ENCODE measurements at regions not wholly inside any gene's neighbourhood (a gene's known extent, or its start where the extent isn't known, plus 50 kb on each side); places are given as distances from the start of the nearest gene placed in this dataset.

GRCh38 chr15:95902606-95903005 is 427.9 kb upstream of the NR2F2 start:
- H3K4me1 ChIP-seq (ENCODE audit: low read depth) = no peaks in the 10 kb centered on the region
- H3K27me3 ChIP-seq = peaks cover 56% of the 10 kb centered on the region
- H3K9me3 ChIP-seq (ENCODE audit: low read depth) = no peaks in the 10 kb centered on the region
- no peaks in the 10 kb centered on the region for H3K36me3 ChIP-seq
- DNase-seq (ENCODE audit: low read depth in 1 of 2, low spot score in 1 of 2) = no peak
- no peak overlapping the region for H3K4me3 ChIP-seq
- H3K27ac ChIP-seq = no peak overlapping the region
- no peak for TF ChIP-seq CTCF (IDR thresholded peaks at IDR 0.05; ENCODE audit: low read depth, low read length)

GRCh38 chr15:95903352-95903751 is 427.1 kb upstream of the NR2F2 start:
- no peak for TF ChIP-seq CTCF (IDR thresholded peaks at IDR 0.05; ENCODE audit: low read depth, low read length)
- H3K4me1 ChIP-seq (ENCODE audit: low read depth) = no peaks in the 10 kb centered on the region
- H3K27ac ChIP-seq = no peak overlapping the region
- no peaks in the 10 kb centered on the region for H3K36me3 ChIP-seq
- no peak for DNase-seq (ENCODE audit: low read depth in 1 of 2, low spot score in 1 of 2)
- H3K4me3 ChIP-seq = no peak overlapping the region
- H3K27me3 ChIP-seq = peaks cover 61% of the 10 kb centered on the region
- no peaks in the 10 kb centered on the region for H3K9me3 ChIP-seq (ENCODE audit: low read depth)

DNA sequence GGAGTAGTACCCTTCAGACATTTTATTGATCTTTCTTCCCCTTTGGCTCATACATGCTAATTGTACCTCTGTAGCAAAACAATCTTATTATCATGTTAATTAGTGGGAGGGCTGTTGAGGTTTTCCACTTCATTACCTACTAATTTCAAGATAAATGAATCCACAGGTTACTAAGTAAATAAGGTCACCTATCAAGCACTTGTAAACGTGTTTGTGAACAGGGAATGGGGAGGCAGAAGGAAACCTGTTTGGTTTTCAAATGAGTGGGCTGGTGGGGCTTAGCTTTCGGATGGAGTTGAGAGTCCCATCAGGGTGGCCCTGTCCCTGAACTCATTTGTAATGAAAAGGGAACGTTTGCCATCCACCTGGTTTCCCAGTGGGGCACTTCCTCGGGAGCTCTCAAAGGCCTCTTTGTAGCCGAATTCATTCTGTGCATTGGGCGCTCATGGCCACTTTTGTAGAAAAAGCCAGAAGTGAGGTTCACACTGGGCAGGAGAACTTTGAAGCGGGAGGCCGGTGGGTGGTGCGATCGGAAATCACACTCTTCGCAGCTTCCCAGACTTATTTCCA is 419.8 kb upstream of the NR2F2 start:
- no peak for TF ChIP-seq CTCF (IDR thresholded peaks at IDR 0.05; ENCODE audit: low read depth, low read length)
- Histone ChIP-seq H3K27ac (no peak overlapping the region), H3K4me1 (ENCODE audit: low read depth) (peaks cover 9% of the 10 kb centered on the region), H3K27me3 (peaks cover 87% of the 10 kb centered on the region), H3K9me3 (ENCODE audit: low read depth) (no peaks in the 10 kb centered on the region), H3K4me3 (no peak overlapping the region), H3K36me3 (no peaks in the 10 kb centered on the region)
- no peak for DNase-seq (ENCODE audit: low read depth in 1 of 2, low spot score in 1 of 2)

DNA sequence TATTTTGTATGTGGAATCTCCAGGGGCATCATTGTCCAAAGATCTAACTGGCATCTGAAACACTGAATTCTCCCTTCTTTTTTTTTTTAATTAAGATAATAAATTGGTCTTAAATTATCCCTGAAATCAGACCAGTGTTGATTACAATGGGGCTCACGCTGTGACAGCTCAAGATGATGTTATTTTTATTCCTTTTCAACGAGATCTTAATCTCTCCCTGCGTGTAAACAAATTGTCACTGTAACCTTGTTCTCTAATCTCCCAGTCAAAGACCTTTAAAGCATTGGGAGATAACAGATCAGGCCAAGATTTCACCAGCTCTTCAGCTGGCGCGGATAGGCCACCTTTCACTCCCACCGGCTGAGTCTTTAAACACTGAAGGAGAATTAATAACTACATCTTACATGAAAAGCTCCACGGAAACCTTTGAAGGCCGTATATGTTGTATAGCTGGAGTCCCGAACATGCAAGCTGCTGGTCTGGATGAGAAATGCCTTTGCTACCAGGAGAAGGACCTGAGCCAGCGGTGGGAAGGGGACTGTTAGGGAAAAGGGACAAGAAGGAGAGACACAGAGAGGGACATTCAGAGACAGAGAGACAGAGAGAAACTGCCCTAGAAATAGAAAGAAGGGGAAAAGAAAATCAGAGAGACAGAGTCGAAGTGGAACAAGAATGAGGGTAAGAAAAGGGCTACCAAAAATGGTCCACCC is 418.8 kb upstream of the NR2F2 start:
- no peak for TF ChIP-seq CTCF (IDR thresholded peaks at IDR 0.05; ENCODE audit: low read depth, low read length)
- no peak overlapping the region for H3K27ac ChIP-seq
- no peak overlapping the region for H3K4me3 ChIP-seq
- H3K4me1 ChIP-seq (ENCODE audit: low read depth) = peaks cover 9% of the 10 kb centered on the region
- H3K27me3 ChIP-seq = peaks cover 90% of the 10 kb centered on the region
- no peaks in the 10 kb centered on the region for H3K9me3 ChIP-seq (ENCODE audit: low read depth)
- no peak for DNase-seq (ENCODE audit: low read depth in 1 of 2, low spot score in 1 of 2)
- H3K36me3 ChIP-seq = no peaks in the 10 kb centered on the region

DNA sequence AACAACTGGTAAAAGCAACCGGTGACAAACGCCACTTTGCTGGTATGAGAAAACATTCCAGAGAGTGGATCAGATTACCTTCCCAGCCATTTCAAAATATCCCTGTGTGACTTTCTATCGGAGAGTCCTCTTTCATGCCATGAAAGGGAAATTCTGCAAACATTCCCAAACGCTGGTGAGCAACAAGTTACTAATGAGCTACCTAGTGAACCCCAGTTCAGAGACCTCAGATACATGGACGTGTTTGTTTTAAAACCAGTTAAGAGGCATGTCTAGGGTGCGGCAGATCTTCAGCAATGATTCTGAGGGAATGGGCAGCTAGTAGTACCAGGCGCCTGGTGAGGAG is 418.2 kb upstream of the NR2F2 start:
- Histone ChIP-seq H3K27ac (no peak overlapping the region), H3K4me1 (ENCODE audit: low read depth) (peaks cover 9% of the 10 kb centered on the region), H3K36me3 (no peaks in the 10 kb centered on the region), H3K9me3 (ENCODE audit: low read depth) (no peaks in the 10 kb centered on the region), H3K4me3 (no peak overlapping the region), H3K27me3 (peaks cover 85% of the 10 kb centered on the region)
- DNase-seq (ENCODE audit: low read depth in 1 of 2, low spot score in 1 of 2) = no peak
- no peak for TF ChIP-seq CTCF (IDR thresholded peaks at IDR 0.05; ENCODE audit: low read depth, low read length)

Data from cardiac muscle cell (in vitro differentiated cells and primary cell).